ENCODE measurements at regions not wholly inside any gene's neighbourhood (a gene's known extent, or its start where the extent isn't known, plus 50 kb on each side); places are given as distances from the start of the nearest gene placed in this dataset.
"Not testable (repeated sequence)": the region's sequence is repeated elsewhere in the genome, so short reads cannot be mapped to it uniquely, and the experiment has no call there.

DNA sequence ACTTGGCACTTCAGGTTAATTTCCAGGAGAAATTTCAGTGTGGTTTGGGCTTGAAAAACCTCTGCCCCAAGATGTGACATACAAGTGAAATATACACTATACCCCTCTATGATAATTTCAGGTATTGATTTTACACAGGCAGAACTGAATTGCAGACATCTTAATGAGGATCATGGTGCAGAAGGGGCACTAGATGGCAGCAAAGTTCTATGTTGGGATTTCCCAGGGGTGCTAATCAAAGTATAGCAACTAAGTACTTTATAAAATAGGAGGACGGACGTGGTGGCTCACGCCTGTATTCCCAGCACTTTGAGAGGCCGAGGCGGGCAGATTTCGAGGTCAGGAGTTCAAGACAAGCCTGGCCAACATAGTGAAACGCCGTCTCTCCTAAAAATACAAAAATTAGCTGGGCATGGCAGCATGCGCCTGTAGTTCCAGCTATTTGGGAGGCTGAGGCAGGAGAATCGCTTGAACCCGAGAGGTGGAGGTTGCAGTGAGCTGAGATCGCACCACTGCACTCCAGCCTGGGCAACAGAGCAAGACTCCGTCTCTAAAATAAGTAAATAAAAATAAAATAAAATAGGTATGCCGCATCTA, 555.7 kb downstream of the ETS1 start:
- H3K36me3 ChIP-seq (ENCODE audit: insufficient read depth, low read length); H3F3A ChIP-seq (ENCODE audit: low read depth); H3K4me3 ChIP-seq (ENCODE audit: low read length, poor library complexity, severe bottlenecking); H3K9me3 ChIP-seq (ENCODE audit: insufficient read depth, low read depth, low read length); H3K27me3 ChIP-seq (ENCODE audit: insufficient read depth, low read length, poor library complexity, severe bottlenecking); H2AFZ ChIP-seq (ENCODE audit: low read length); H4K20me1 ChIP-seq (ENCODE audit: insufficient read depth, low read length, poor library complexity, severe bottlenecking); H3K9me2 ChIP-seq (replicated peaks; ENCODE audit: low read depth, low read length); H3K4me2 ChIP-seq (ENCODE audit: low read depth, low read length, poor library complexity, severe bottlenecking); H3K79me2 ChIP-seq (ENCODE audit: insufficient read depth, low read length); H3K9ac ChIP-seq (ENCODE audit: low read depth, low read length, poor library complexity, severe bottlenecking): not testable (repeated sequence)
- H3K4me1 ChIP-seq (ENCODE audit: insufficient read depth, low read length, poor library complexity, severe bottlenecking), result peaks cover 13% of the 10 kb centered on the region
- TF ChIP-seq, protein P1, sequence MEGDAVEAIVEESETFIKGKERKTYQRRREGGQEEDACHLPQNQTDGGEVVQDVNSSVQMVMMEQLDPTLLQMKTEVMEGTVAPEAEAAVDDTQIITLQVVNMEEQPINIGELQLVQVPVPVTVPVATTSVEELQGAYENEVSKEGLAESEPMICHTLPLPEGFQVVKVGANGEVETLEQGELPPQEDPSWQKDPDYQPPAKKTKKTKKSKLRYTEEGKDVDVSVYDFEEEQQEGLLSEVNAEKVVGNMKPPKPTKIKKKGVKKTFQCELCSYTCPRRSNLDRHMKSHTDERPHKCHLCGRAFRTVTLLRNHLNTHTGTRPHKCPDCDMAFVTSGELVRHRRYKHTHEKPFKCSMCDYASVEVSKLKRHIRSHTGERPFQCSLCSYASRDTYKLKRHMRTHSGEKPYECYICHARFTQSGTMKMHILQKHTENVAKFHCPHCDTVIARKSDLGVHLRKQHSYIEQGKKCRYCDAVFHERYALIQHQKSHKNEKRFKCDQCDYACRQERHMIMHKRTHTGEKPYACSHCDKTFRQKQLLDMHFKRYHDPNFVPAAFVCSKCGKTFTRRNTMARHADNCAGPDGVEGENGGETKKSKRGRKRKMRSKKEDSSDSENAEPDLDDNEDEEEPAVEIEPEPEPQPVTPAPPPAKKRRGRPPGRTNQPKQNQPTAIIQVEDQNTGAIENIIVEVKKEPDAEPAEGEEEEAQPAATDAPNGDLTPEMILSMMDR (conservative IDR thresholded peaks at IDR 0.05; ENCODE audit: low read length), result peak; percentile 88

DNA sequence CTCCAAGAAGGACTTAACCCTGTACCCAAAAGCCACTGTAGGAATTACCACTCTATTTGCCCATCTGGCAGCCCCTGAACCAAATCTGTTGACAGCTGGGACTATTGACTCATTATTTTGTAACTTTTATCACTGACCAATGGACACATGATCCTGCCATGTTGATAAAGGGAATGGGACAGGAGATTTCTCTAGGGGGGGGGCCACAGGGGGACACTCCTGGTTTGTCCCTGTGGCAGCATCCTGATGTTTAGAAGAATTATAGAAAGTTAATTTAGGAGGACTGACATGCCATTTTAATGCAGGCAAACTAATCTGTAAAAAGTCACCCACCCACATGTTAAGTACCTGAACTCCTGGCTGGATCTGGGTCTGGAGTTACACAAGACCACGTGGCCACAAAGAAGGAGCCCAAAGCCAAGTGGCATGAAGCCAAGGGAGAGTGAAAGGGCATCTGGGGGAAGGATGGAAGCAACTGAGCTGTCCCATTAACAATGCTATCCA, 558.1 kb downstream of the ETS1 start:
- Histone ChIP-seq H3K79me2 (ENCODE audit: insufficient read depth, low read length) (no peaks in the 10 kb centered on the region), H3K4me1 (ENCODE audit: insufficient read depth, low read length, poor library complexity, severe bottlenecking) (peaks cover 5% of the 10 kb centered on the region), H3K9me2 (replicated peaks; ENCODE audit: low read depth, low read length) (no peaks in the 10 kb centered on the region), H2AFZ (ENCODE audit: low read length) (no peak overlapping the region), H3K4me3 (ENCODE audit: low read length, poor library complexity, severe bottlenecking) (no peak overlapping the region), H3F3A (ENCODE audit: low read depth) (no peaks in the 10 kb centered on the region), H3K9me3 (ENCODE audit: insufficient read depth, low read depth, low read length) (no peaks in the 10 kb centered on the region), H3K36me3 (ENCODE audit: insufficient read depth, low read length) (no peaks in the 10 kb centered on the region), H3K4me2 (ENCODE audit: low read depth, low read length, poor library complexity, severe bottlenecking) (no peak overlapping the region), H3K27me3 (ENCODE audit: insufficient read depth, low read length, poor library complexity, severe bottlenecking) (no peaks in the 10 kb centered on the region), H4K20me1 (ENCODE audit: insufficient read depth, low read length, poor library complexity, severe bottlenecking) (no peaks in the 10 kb centered on the region), H3K9ac (ENCODE audit: low read depth, low read length, poor library complexity, severe bottlenecking) (no peak overlapping the region)
- no peak for TF ChIP-seq EZH2phosphoT487 (IDR thresholded peaks at IDR 0.05; ENCODE audit: borderline replicate concordance)
- TF ChIP-seq, protein P1 (conservative IDR thresholded peaks at IDR 0.05; ENCODE audit: low read length), result no peak

DNA sequence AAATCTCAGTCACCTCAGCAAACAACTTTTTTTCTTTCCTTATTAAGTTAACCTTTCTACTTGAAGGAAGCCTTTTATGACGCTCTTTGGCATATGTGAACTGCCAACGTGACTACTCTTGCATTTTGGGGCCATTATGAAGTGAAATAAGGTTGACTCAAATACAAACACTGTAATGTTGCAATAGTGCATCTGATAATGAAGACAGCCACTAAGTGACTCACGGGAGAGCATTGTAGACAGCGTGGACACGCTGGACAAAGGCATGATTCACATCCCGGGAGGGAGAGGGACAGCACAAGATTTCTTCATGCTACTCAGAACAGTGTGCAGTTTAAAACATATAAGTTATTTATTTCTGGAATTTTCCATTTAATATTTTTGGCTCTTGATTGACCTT, 560.8 kb downstream of the ETS1 start:
- Histone ChIP-seq H3K4me3 (ENCODE audit: low read length, poor library complexity, severe bottlenecking) (no peak overlapping the region), H3K4me2 (ENCODE audit: low read depth, low read length, poor library complexity, severe bottlenecking) (no peak overlapping the region), H3K79me2 (ENCODE audit: insufficient read depth, low read length) (no peaks in the 10 kb centered on the region), H3F3A (ENCODE audit: low read depth) (no peaks in the 10 kb centered on the region), H2AFZ (ENCODE audit: low read length) (no peak overlapping the region), H3K36me3 (ENCODE audit: insufficient read depth, low read length) (no peaks in the 10 kb centered on the region), H3K9me2 (replicated peaks; ENCODE audit: low read depth, low read length) (no peaks in the 10 kb centered on the region), H4K20me1 (ENCODE audit: insufficient read depth, low read length, poor library complexity, severe bottlenecking) (no peaks in the 10 kb centered on the region), H3K27me3 (ENCODE audit: insufficient read depth, low read length, poor library complexity, severe bottlenecking) (no peaks in the 10 kb centered on the region), H3K9me3 (ENCODE audit: insufficient read depth, low read depth, low read length) (no peaks in the 10 kb centered on the region), H3K9ac (ENCODE audit: low read depth, low read length, poor library complexity, severe bottlenecking) (no peak overlapping the region), H3K4me1 (ENCODE audit: insufficient read depth, low read length, poor library complexity, severe bottlenecking) (peaks cover 5% of the 10 kb centered on the region)
- no peak for TF ChIP-seq EZH2phosphoT487 (IDR thresholded peaks at IDR 0.05; ENCODE audit: borderline replicate concordance)
- TF ChIP-seq, protein P1 (conservative IDR thresholded peaks at IDR 0.05; ENCODE audit: low read length), result no peak
